Gastroesophageal sphincter (tissue), 3 donors: ENCODE measurements at regions not wholly inside any gene's neighbourhood (a gene's known extent, or its start where the extent isn't known, plus 50 kb on each side); places are given as distances from the start of the nearest gene placed in this dataset.

Experiments
- CTCF ChIP-seq, 4 experiments: fragments of 200-600 bp in 2 of 4; fragments of 450-650 bp in 2 of 4; sonication (generic) in 1 of 4; IDR thresholded peaks; one replicate each; pipeline ENCODE4 v1.5.1; 2017 to 2019; ENCODE audit warnings: antibody characterized with exemption in 4 of 4, mild to moderate bottlenecking in 2 of 4, moderate library complexity in 2 of 4
- EP300 ChIP-seq: sonication (generic); formaldehyde crosslinking; IDR thresholded peaks from one replicate; pipeline ENCODE4 v1.6.1; 2017; ENCODE audit warnings: antibody characterized with exemption, mild to moderate bottlenecking
- POLR2A ChIP-seq, 2 donors: fragments of 450-650 bp; IDR thresholded peaks; one replicate each; pipeline ENCODE4 v1.6.1; 2017; ENCODE audit warnings: antibody characterized with exemption in 2 of 2, mild to moderate bottlenecking in 2 of 2, moderate library complexity in 1 of 2

GRCh38 chr13:44726214-44726613, 150.1 kb upstream of the TSC22D1 start:
- TF ChIP-seq CTCF (IDR thresholded peaks at IDR 0.05) (no peak), EP300 (no peak), POLR2A (IDR thresholded peaks at IDR 0.05) (no peak)
